ENCODE measurements at regions not wholly inside any gene's neighbourhood (a gene's known extent, or its start where the extent isn't known, plus 50 kb on each side); places are given as distances from the start of the nearest gene placed in this dataset.

- CTCF ChIA-PET: interaction anchor here (0.6 kb wide), 1 partner anchor 203 kb away, joined by 4 read pairs; no protein-coding TSS in a partner anchor
Measured at GRCh38 chr2:75870133-75870532, 159.4 kb upstream of the GCFC2 start.

GRCh38 chr2:75865702-75866101 lies 155.0 kb upstream of the GCFC2 start:
- CTCF ChIA-PET: no interaction called here
- no peak for DNase-seq
- H3K36me3 Mint-ChIP-seq (ENCODE audit: insufficient read depth, unreplicated experiment): no peaks in the 10 kb centered on the region
- intact Hi-C loops (cut with micrococcal nuclease; ENCODE audit: unreplicated experiment): no loop called here
- H3K4me1 Mint-ChIP-seq (ENCODE audit: low read depth, unreplicated experiment): no peaks in the 10 kb centered on the region
- H3K4me3 Mint-ChIP-seq (ENCODE audit: low read depth, unreplicated experiment): no peak overlapping the region
- no peaks in the 10 kb centered on the region for H3K27me3 Mint-ChIP-seq (ENCODE audit: unreplicated experiment)
- BruUV-seq (replicated peaks): no TSS peak
- no peak overlapping the region for H3K27ac Mint-ChIP-seq (ENCODE audit: unreplicated experiment)
- no peak for TF ChIP-seq CTCF (IDR thresholded peaks at IDR 0.05; ENCODE audit: unreplicated experiment)
- H3K9me3 Mint-ChIP-seq (ENCODE audit: low read depth, unreplicated experiment): peaks cover 11% of the 10 kb centered on the region

More at GRCh38 chr2:75870133-75870532, 159.4 kb upstream of the GCFC2 start:
- H3K9me3 Mint-ChIP-seq (ENCODE audit: low read depth, unreplicated experiment): peaks cover 20% of the 10 kb centered on the region
- H3K4me1 Mint-ChIP-seq (ENCODE audit: low read depth, unreplicated experiment): no peaks in the 10 kb centered on the region
- no peak overlapping the region for H3K4me3 Mint-ChIP-seq (ENCODE audit: low read depth, unreplicated experiment)
- H3K27me3 Mint-ChIP-seq (ENCODE audit: unreplicated experiment): no peaks in the 10 kb centered on the region
- no peak for DNase-seq
- no peak overlapping the region for H3K27ac Mint-ChIP-seq (ENCODE audit: unreplicated experiment)
- BruUV-seq (replicated peaks): no TSS peak
- intact Hi-C loops (cut with micrococcal nuclease; ENCODE audit: unreplicated experiment): no loop called here
- no peaks in the 10 kb centered on the region for H3K36me3 Mint-ChIP-seq (ENCODE audit: insufficient read depth, unreplicated experiment)
- no peak for TF ChIP-seq CTCF (IDR thresholded peaks at IDR 0.05; ENCODE audit: unreplicated experiment)

- H3K27me3 Mint-ChIP-seq (ENCODE audit: unreplicated experiment): no peaks in the 10 kb centered on the region
- H3K4me3 Mint-ChIP-seq (ENCODE audit: low read depth, unreplicated experiment): no peak overlapping the region
- CTCF ChIA-PET: no interaction called here
- no TSS peak for BruUV-seq (replicated peaks)
- intact Hi-C loops (cut with micrococcal nuclease; ENCODE audit: unreplicated experiment): no loop called here
- H3K27ac Mint-ChIP-seq (ENCODE audit: unreplicated experiment): no peak overlapping the region
- H3K4me1 Mint-ChIP-seq (ENCODE audit: low read depth, unreplicated experiment): no peaks in the 10 kb centered on the region
- peaks cover 11% of the 10 kb centered on the region for H3K9me3 Mint-ChIP-seq (ENCODE audit: low read depth, unreplicated experiment)
- no peak for DNase-seq
- TF ChIP-seq CTCF (IDR thresholded peaks at IDR 0.05; ENCODE audit: unreplicated experiment): no peak
- H3K36me3 Mint-ChIP-seq (ENCODE audit: insufficient read depth, unreplicated experiment): no peaks in the 10 kb centered on the region
Measured at GRCh38 chr2:75865083-75865482, 154.4 kb upstream of the GCFC2 start.

GRCh38 chr2:75862547-75862946 lies 151.8 kb upstream of the GCFC2 start:
- Mint-ChIP-seq H3K27me3 (ENCODE audit: unreplicated experiment) (no peaks in the 10 kb centered on the region), H3K9me3 (ENCODE audit: low read depth, unreplicated experiment) (peaks cover 13% of the 10 kb centered on the region), H3K36me3 (ENCODE audit: insufficient read depth, unreplicated experiment) (no peaks in the 10 kb centered on the region), H3K4me1 (ENCODE audit: low read depth, unreplicated experiment) (no peaks in the 10 kb centered on the region), H3K4me3 (ENCODE audit: low read depth, unreplicated experiment) (no peak overlapping the region), H3K27ac (ENCODE audit: unreplicated experiment) (no peak overlapping the region)
- no TSS peak for BruUV-seq (replicated peaks)
- DNase-seq: no peak
- no peak for TF ChIP-seq CTCF (IDR thresholded peaks at IDR 0.05; ENCODE audit: unreplicated experiment)
- CTCF ChIA-PET: no interaction called here
- intact Hi-C loops (cut with micrococcal nuclease; ENCODE audit: unreplicated experiment): no loop called here

All from Calu3 (cell line).